ENCODE measurements at regions not wholly inside any gene's neighbourhood (a gene's known extent, or its start where the extent isn't known, plus 50 kb on each side); places are given as distances from the start of the nearest gene placed in this dataset.
A peak's percentile ranks its signal among the peaks of the same experiment; 100 is the strongest.

- H3K9ac ChIP-seq (ENCODE audit: low read depth in 1 of 2, low read length in 2 of 2): no peak overlapping the region
- H3K27me3 ChIP-seq (ENCODE audit: control insufficient read depth in 2 of 2, insufficient read depth in 2 of 2, low read length in 2 of 2): no peaks in the 10 kb centered on the region
- peaks cover 0 to 3% of the 10 kb centered on the region in 2 donors for H3K4me1 ChIP-seq (ENCODE audit: control insufficient read depth in 2 of 2, insufficient read depth in 2 of 2, low read length in 2 of 2)
- no peak overlapping the region for H3K27ac ChIP-seq (ENCODE audit: low read depth in 2 of 2, low read length in 2 of 2)
- H3K4me3 ChIP-seq (ENCODE audit: low read length in 2 of 2): no peak overlapping the region
- H3K9me3 ChIP-seq (ENCODE audit: control insufficient read depth in 2 of 2, low read length in 2 of 2): no peaks in the 10 kb centered on the region
- no peaks in the 10 kb centered on the region for H3K36me3 ChIP-seq (ENCODE audit: control insufficient read depth in 2 of 2, insufficient read depth in 2 of 2, low read length in 2 of 2)
Measured at GRCh38 chr12:107884769-107885694, 110.5 kb downstream of the ASCL4 start.

DNA sequence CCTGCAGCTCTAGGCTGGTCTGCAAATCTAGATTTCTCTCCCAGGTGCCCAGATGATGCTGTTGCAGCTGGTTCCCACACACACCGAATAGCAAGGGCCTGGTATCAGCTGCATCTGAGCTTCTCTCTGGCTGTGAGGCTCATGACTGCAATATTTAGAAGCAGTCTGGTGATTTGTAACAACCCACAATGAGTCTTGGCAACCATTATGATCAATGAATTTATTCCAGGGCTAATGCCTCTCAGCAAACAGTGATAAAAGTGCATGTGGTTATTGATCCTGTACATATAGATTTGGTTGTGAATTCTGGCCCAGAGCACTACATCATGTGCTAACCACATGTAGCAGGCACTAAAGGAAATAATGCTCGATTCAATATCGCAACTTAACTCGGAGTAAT lies 114.3 kb downstream of the ASCL4 start:
- Histone ChIP-seq H3K27me3 (ENCODE audit: control insufficient read depth in 2 of 2, insufficient read depth in 2 of 2, low read length in 2 of 2) (no peaks in the 10 kb centered on the region), H3K4me3 (ENCODE audit: low read length in 2 of 2) (no peak overlapping the region), H3K9me3 (ENCODE audit: control insufficient read depth in 2 of 2, low read length in 2 of 2) (no peaks in the 10 kb centered on the region), H3K27ac (ENCODE audit: low read depth in 2 of 2, low read length in 2 of 2) (no peak overlapping the region), H3K36me3 (ENCODE audit: control insufficient read depth in 2 of 2, insufficient read depth in 2 of 2, low read length in 2 of 2) (no peaks in the 10 kb centered on the region), H3K9ac (ENCODE audit: low read depth in 1 of 2, low read length in 2 of 2) (no peak overlapping the region), H3K4me1 (ENCODE audit: control insufficient read depth in 2 of 2, insufficient read depth in 2 of 2, low read length in 2 of 2) (no peaks in the 10 kb centered on the region)

DNA sequence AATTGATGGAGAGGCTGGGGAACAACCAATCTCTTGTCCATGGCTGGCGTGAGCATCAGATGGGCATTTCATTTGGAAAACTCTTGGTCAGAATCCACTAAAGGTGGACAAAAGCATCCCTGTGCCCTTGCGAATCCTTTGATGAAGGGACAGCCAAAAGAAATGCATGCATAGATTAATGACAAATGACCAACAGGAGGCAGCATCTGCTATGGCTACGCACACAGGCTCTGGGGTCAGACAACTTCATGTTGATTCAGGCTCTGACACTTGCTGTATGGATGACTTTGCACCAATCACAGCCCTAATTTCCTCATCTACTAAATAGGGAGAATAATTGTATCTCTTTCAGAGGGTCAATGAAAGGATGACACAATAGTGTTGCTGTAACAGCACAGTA lies 117.5 kb downstream of the ASCL4 start:
- Histone ChIP-seq H3K9me3 (ENCODE audit: control insufficient read depth in 2 of 2, low read length in 2 of 2) (no peaks in the 10 kb centered on the region), H3K9ac (ENCODE audit: low read depth in 1 of 2, low read length in 2 of 2) (no peak overlapping the region), H3K27me3 (ENCODE audit: control insufficient read depth in 2 of 2, insufficient read depth in 2 of 2, low read length in 2 of 2) (no peaks in the 10 kb centered on the region), H3K27ac (ENCODE audit: low read depth in 2 of 2, low read length in 2 of 2) (no peak overlapping the region), H3K36me3 (ENCODE audit: control insufficient read depth in 2 of 2, insufficient read depth in 2 of 2, low read length in 2 of 2) (no peaks in the 10 kb centered on the region), H3K4me3 (ENCODE audit: low read length in 2 of 2) (no peak overlapping the region), H3K4me1 (ENCODE audit: control insufficient read depth in 2 of 2, insufficient read depth in 2 of 2, low read length in 2 of 2) (no peaks in the 10 kb centered on the region)

DNA sequence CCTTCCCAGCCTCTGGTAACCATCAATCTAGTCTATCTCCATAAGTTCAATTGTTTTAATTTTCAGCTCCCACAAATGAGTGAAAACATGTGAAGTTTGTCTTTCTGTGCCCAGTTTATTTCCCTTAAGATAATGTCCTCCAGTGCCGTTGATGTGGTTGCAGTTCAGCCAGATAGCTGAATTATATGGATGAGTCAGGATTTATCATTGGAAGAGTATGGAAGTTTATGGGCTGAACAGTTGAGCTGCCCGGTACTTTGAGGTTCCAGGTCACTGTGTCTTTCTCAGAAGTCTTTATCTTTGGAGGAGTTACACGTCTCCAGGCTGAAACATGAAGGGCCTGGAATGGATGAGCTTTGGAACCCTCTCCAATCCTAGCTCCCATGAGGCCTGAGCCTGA lies 120.1 kb downstream of the ASCL4 start:
- Histone ChIP-seq H3K4me3 (ENCODE audit: low read length in 2 of 2) (no peak overlapping the region), H3K36me3 (ENCODE audit: control insufficient read depth in 2 of 2, insufficient read depth in 2 of 2, low read length in 2 of 2) (no peaks in the 10 kb centered on the region), H3K9ac (ENCODE audit: low read depth in 1 of 2, low read length in 2 of 2) (no peak overlapping the region), H3K27ac (ENCODE audit: low read depth in 2 of 2, low read length in 2 of 2) (no peak overlapping the region), H3K4me1 (ENCODE audit: control insufficient read depth in 2 of 2, insufficient read depth in 2 of 2, low read length in 2 of 2) (no peaks in the 10 kb centered on the region), H3K9me3 (ENCODE audit: control insufficient read depth in 2 of 2, low read length in 2 of 2) (no peaks in the 10 kb centered on the region), H3K27me3 (ENCODE audit: control insufficient read depth in 2 of 2, insufficient read depth in 2 of 2, low read length in 2 of 2) (peaks cover 0 to 2% of the 10 kb centered on the region in 2 donors)

- no peak overlapping the region for H3K9ac ChIP-seq (ENCODE audit: low read depth in 1 of 2, low read length in 2 of 2)
- H3K9me3 ChIP-seq (ENCODE audit: control insufficient read depth in 2 of 2, low read length in 2 of 2): no peaks in the 10 kb centered on the region
- H3K36me3 ChIP-seq (ENCODE audit: control insufficient read depth in 2 of 2, insufficient read depth in 2 of 2, low read length in 2 of 2): no peaks in the 10 kb centered on the region
- no peaks in the 10 kb centered on the region for H3K4me1 ChIP-seq (ENCODE audit: control insufficient read depth in 2 of 2, insufficient read depth in 2 of 2, low read length in 2 of 2)
- H3K27me3 ChIP-seq (ENCODE audit: control insufficient read depth in 2 of 2, insufficient read depth in 2 of 2, low read length in 2 of 2): peaks cover 0 to 2% of the 10 kb centered on the region in 2 donors
- H3K4me3 ChIP-seq (ENCODE audit: low read length in 2 of 2): no peak overlapping the region
- no peak overlapping the region for H3K27ac ChIP-seq (ENCODE audit: low read depth in 2 of 2, low read length in 2 of 2)
Measured at GRCh38 chr12:107895966-107896365, 121.5 kb downstream of the ASCL4 start.

- no peak overlapping the region for H3K27ac ChIP-seq (ENCODE audit: low read depth in 2 of 2, low read length in 2 of 2)
- peaks cover 0 to 2% of the 10 kb centered on the region in 2 donors for H3K4me1 ChIP-seq (ENCODE audit: control insufficient read depth in 2 of 2, insufficient read depth in 2 of 2, low read length in 2 of 2)
- no peaks in the 10 kb centered on the region for H3K36me3 ChIP-seq (ENCODE audit: control insufficient read depth in 2 of 2, insufficient read depth in 2 of 2, low read length in 2 of 2)
- no peaks in the 10 kb centered on the region for H3K9me3 ChIP-seq (ENCODE audit: control insufficient read depth in 2 of 2, low read length in 2 of 2)
- H3K9ac ChIP-seq (ENCODE audit: low read depth in 1 of 2, low read length in 2 of 2): no peak overlapping the region
- peaks cover 0 to 5% of the 10 kb centered on the region in 2 donors for H3K27me3 ChIP-seq (ENCODE audit: control insufficient read depth in 2 of 2, insufficient read depth in 2 of 2, low read length in 2 of 2)
- H3K4me3 ChIP-seq (ENCODE audit: low read length in 2 of 2): no peak overlapping the region
Measured at GRCh38 chr12:107900588-107900987, 126.1 kb downstream of the ASCL4 start.

DNA sequence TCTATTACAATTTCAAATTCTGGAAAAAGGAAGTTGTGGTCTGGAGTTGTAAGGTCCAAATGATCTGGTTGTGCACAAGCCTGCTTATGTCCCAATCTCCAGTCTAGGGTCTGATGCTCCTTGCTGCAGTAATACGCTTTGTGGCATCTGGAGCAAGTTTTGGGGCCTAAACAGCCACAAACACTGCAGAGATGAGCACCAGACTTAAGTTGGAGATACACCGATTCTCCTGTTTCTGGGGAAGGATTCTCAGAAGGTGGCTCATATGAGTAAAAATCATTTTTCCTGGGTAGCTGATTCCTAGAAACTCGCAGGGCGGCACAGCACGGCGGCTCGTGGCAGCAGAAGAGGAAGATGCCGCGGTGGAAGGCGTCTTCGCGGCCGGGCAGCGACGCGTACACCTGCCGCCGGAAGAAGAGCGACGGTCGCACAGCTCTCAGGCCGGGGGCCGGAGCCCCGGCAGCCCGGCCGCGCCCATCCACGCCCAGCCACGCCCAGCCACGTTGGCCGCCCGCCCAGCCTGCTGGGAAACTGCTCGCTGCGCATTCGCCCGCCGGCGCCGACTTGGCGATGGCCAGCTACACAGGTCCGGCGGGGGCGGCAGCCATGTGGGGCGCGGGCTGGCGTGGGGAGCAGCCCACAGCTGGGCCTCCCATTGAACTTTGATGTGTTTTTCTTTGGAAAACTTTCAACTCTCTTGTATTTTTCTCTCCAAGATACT lies 129.0 kb downstream of the ASCL4 start:
- H3K4me3 ChIP-seq (ENCODE audit: low read length in 2 of 2): peak overlapping the region; percentile 42 to 55
- peaks cover 6 to 7% of the 10 kb centered on the region in 2 donors for H3K27me3 ChIP-seq (ENCODE audit: control insufficient read depth in 2 of 2, insufficient read depth in 2 of 2, low read length in 2 of 2)
- H3K9ac ChIP-seq (ENCODE audit: low read depth in 1 of 2, low read length in 2 of 2): no peak overlapping the region
- H3K4me1 ChIP-seq (ENCODE audit: control insufficient read depth in 2 of 2, insufficient read depth in 2 of 2, low read length in 2 of 2): peaks cover 0 to 2% of the 10 kb centered on the region in 2 donors
- no peaks in the 10 kb centered on the region for H3K36me3 ChIP-seq (ENCODE audit: control insufficient read depth in 2 of 2, insufficient read depth in 2 of 2, low read length in 2 of 2)
- no peaks in the 10 kb centered on the region for H3K9me3 ChIP-seq (ENCODE audit: control insufficient read depth in 2 of 2, low read length in 2 of 2)
- no peak overlapping the region for H3K27ac ChIP-seq (ENCODE audit: low read depth in 2 of 2, low read length in 2 of 2)

DNA sequence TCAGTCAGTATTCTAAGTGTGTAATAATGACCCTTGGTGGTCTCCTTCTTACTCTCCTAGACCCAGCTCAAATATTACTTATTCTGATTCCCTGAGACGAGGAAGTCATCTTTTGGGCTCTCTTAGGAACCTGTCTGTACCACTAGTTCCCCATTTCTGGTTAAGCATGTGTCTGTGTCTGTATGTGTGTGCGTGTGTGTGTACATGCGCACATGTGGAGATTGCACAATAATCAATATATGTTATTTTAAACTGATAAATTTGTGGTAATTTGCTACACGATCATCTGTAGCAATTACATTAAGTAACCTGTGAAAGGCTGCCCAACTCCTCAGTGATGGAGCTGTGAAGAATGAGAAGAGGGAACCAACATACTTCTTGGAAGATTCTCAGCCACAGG lies 132.2 kb downstream of the ASCL4 start:
- Histone ChIP-seq H3K9me3 (ENCODE audit: control insufficient read depth in 2 of 2, low read length in 2 of 2) (no peaks in the 10 kb centered on the region), H3K4me3 (ENCODE audit: low read length in 2 of 2) (no peak overlapping the region), H3K9ac (ENCODE audit: low read depth in 1 of 2, low read length in 2 of 2) (no peak overlapping the region), H3K27me3 (ENCODE audit: control insufficient read depth in 2 of 2, insufficient read depth in 2 of 2, low read length in 2 of 2) (peaks cover 8 to 9% of the 10 kb centered on the region in 2 donors), H3K27ac (ENCODE audit: low read depth in 2 of 2, low read length in 2 of 2) (no peak overlapping the region), H3K4me1 (ENCODE audit: control insufficient read depth in 2 of 2, insufficient read depth in 2 of 2, low read length in 2 of 2) (peaks cover 0 to 2% of the 10 kb centered on the region in 2 donors), H3K36me3 (ENCODE audit: control insufficient read depth in 2 of 2, insufficient read depth in 2 of 2, low read length in 2 of 2) (no peaks in the 10 kb centered on the region)

- Histone ChIP-seq H3K27ac (ENCODE audit: low read depth in 2 of 2, low read length in 2 of 2) (no peak overlapping the region), H3K4me1 (ENCODE audit: control insufficient read depth in 2 of 2, insufficient read depth in 2 of 2, low read length in 2 of 2) (no peaks in the 10 kb centered on the region), H3K27me3 (ENCODE audit: control insufficient read depth in 2 of 2, insufficient read depth in 2 of 2, low read length in 2 of 2) (peaks cover 4 to 6% of the 10 kb centered on the region in 2 donors), H3K9ac (ENCODE audit: low read depth in 1 of 2, low read length in 2 of 2) (no peak overlapping the region), H3K36me3 (ENCODE audit: control insufficient read depth in 2 of 2, insufficient read depth in 2 of 2, low read length in 2 of 2) (no peaks in the 10 kb centered on the region), H3K9me3 (ENCODE audit: control insufficient read depth in 2 of 2, low read length in 2 of 2) (no peaks in the 10 kb centered on the region), H3K4me3 (ENCODE audit: low read length in 2 of 2) (peak overlapping the region; percentile 28 to 63)
Measured at GRCh38 chr12:107912421-107913004, 138.0 kb downstream of the ASCL4 start.

DNA sequence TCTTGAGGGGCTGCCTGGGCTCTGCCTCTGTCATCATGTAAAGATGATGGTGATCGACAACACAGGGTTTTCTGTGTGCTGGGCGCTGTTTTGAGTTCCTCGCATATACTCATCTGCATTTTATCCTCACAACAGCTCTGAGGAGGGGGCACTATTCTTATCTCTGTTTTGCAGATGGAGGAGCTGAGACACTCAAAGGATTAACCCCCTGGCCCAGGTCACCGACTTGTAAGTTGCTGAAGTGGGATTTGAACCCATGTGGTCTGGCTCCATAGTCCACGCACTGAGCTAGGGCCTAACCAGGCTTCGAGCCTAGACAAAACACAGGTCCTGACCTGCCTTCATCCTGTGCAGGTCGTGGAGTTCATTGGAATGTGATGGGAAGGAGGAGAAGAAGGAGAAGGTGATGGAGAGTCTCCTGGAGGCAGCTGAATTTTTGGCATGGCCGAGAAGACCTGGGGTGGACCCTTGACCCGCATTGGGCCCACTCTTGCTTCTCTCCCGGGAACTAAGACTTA lies 140.0 kb downstream of the ASCL4 start:
- peaks cover 4 to 5% of the 10 kb centered on the region in 2 donors for H3K27me3 ChIP-seq (ENCODE audit: control insufficient read depth in 2 of 2, insufficient read depth in 2 of 2, low read length in 2 of 2)
- H3K36me3 ChIP-seq (ENCODE audit: control insufficient read depth in 2 of 2, insufficient read depth in 2 of 2, low read length in 2 of 2): no peaks in the 10 kb centered on the region
- H3K27ac ChIP-seq (ENCODE audit: low read depth in 2 of 2, low read length in 2 of 2): no peak overlapping the region
- H3K4me3 ChIP-seq (ENCODE audit: low read length in 2 of 2): no peak overlapping the region
- H3K9me3 ChIP-seq (ENCODE audit: control insufficient read depth in 2 of 2, low read length in 2 of 2): no peaks in the 10 kb centered on the region
- no peak overlapping the region for H3K9ac ChIP-seq (ENCODE audit: low read depth in 1 of 2, low read length in 2 of 2)
- no peaks in the 10 kb centered on the region for H3K4me1 ChIP-seq (ENCODE audit: control insufficient read depth in 2 of 2, insufficient read depth in 2 of 2, low read length in 2 of 2)

All from mucosa of rectum (tissue), 2 donors.